Nephron (organoid): ENCODE measurements at regions not wholly inside any gene's neighbourhood (a gene's known extent, or its start where the extent isn't known, plus 50 kb on each side); places are given as distances from the start of the nearest gene placed in this dataset.

Experiments used
- H3K27ac Mint-ChIP-seq, 3 experiments: 2 replicates each; pipeline ENCODE4 v1.8.0; 2020; ENCODE audit warnings: mixed read lengths in 3 of 3, mild to moderate bottlenecking in 2 of 3, moderate library complexity in 1 of 3
- H3K27me3 Mint-ChIP-seq: 2 replicates; pipeline ENCODE4 v1.8.0; 2021; ENCODE audit warnings: low read depth, mild to moderate bottlenecking, moderate library complexity, mixed read lengths
- H3K36me3 Mint-ChIP-seq: 2 replicates; pipeline ENCODE4 v1.8.0; 2020; ENCODE audit warnings: low read depth, mixed read lengths
- H3K4me1 Mint-ChIP-seq: 2 replicates; pipeline ENCODE4 v1.8.0; 2020; ENCODE audit warnings: mixed read lengths
- H3K4me3 Mint-ChIP-seq, 3 experiments: 2 replicates each; pipeline ENCODE4 v1.8.0; 2020; ENCODE audit warnings: mild to moderate bottlenecking in 3 of 3, mixed read lengths in 3 of 3, moderate library complexity in 2 of 3
- H3K9me3 Mint-ChIP-seq: 2 replicates; pipeline ENCODE4 v1.8.0; 2020; ENCODE audit warnings: mixed read lengths
- CTCF ChIP-seq, 3 experiments: fragments of 200-600 bp; sonication (generic); IDR thresholded peaks; one replicate each; pipeline ENCODE4 v1.5.0; 2021; ENCODE audit warnings: antibody characterized with exemption in 3 of 3; ENCODE audit not compliant: unreplicated experiment in 3 of 3

GRCh38 chr4:23516716-23517115 is 373.1 kb downstream of the PPARGC1A start:
- no peak overlapping the region for H3K27ac Mint-ChIP-seq
- no peak overlapping the region for H3K4me3 Mint-ChIP-seq
- H3K36me3 Mint-ChIP-seq: no peaks in the 10 kb centered on the region
- H3K4me1 Mint-ChIP-seq: no peaks in the 10 kb centered on the region
- no peaks in the 10 kb centered on the region for H3K9me3 Mint-ChIP-seq
- no peak for TF ChIP-seq CTCF (IDR thresholded peaks at IDR 0.05; ENCODE audit: unreplicated experiment in 3 of 3)
- H3K27me3 Mint-ChIP-seq: no peaks in the 10 kb centered on the region

GRCh38 chr4:23504083-23504482 is 385.8 kb downstream of the PPARGC1A start:
- H3K9me3 Mint-ChIP-seq: no peaks in the 10 kb centered on the region
- H3K4me3 Mint-ChIP-seq: no peak overlapping the region
- no peaks in the 10 kb centered on the region for H3K4me1 Mint-ChIP-seq

GRCh38 chr4:23500894-23501449 is 388.9 kb downstream of the PPARGC1A start:
- Mint-ChIP-seq H3K36me3 (no peaks in the 10 kb centered on the region), H3K27ac (no peak overlapping the region), H3K9me3 (peaks cover 4% of the 10 kb centered on the region), H3K4me3 (no peak overlapping the region), H3K27me3 (no peaks in the 10 kb centered on the region), H3K4me1 (no peaks in the 10 kb centered on the region)
- no peak for TF ChIP-seq CTCF (IDR thresholded peaks at IDR 0.05; ENCODE audit: unreplicated experiment in 3 of 3)

More at GRCh38 chr4:23504083-23504482, 385.8 kb downstream of the PPARGC1A start:
- TF ChIP-seq CTCF (IDR thresholded peaks at IDR 0.05; ENCODE audit: unreplicated experiment in 3 of 3): no peak
- Mint-ChIP-seq H3K36me3 (no peaks in the 10 kb centered on the region), H3K27me3 (no peaks in the 10 kb centered on the region), H3K27ac (no peak overlapping the region)

GRCh38 chr4:23485801-23486200 is 404.0 kb downstream of the PPARGC1A start:
- no peak for TF ChIP-seq CTCF (IDR thresholded peaks at IDR 0.05; ENCODE audit: unreplicated experiment in 3 of 3)
- H3K4me1 Mint-ChIP-seq: no peaks in the 10 kb centered on the region
- H3K27ac Mint-ChIP-seq: no peak overlapping the region
- no peaks in the 10 kb centered on the region for H3K27me3 Mint-ChIP-seq
- no peak overlapping the region for H3K4me3 Mint-ChIP-seq
- H3K36me3 Mint-ChIP-seq: no peaks in the 10 kb centered on the region
- H3K9me3 Mint-ChIP-seq: no peaks in the 10 kb centered on the region

GRCh38 chr4:23484689-23485088 is 405.2 kb downstream of the PPARGC1A start:
- Mint-ChIP-seq H3K36me3 (no peaks in the 10 kb centered on the region), H3K4me1 (no peaks in the 10 kb centered on the region), H3K4me3 (no peak overlapping the region), H3K27ac (no peak overlapping the region), H3K9me3 (no peaks in the 10 kb centered on the region), H3K27me3 (no peaks in the 10 kb centered on the region)
- TF ChIP-seq CTCF (IDR thresholded peaks at IDR 0.05; ENCODE audit: unreplicated experiment in 3 of 3): no peak

- no peaks in the 10 kb centered on the region for H3K9me3 Mint-ChIP-seq
- H3K27me3 Mint-ChIP-seq: no peaks in the 10 kb centered on the region
- no peak for TF ChIP-seq CTCF (IDR thresholded peaks at IDR 0.05; ENCODE audit: unreplicated experiment in 3 of 3)
- no peak overlapping the region for H3K4me3 Mint-ChIP-seq
- no peaks in the 10 kb centered on the region for H3K36me3 Mint-ChIP-seq
- no peaks in the 10 kb centered on the region for H3K4me1 Mint-ChIP-seq
- no peak overlapping the region for H3K27ac Mint-ChIP-seq
These were observed 406.4 kb downstream of the PPARGC1A start for GRCh38 chr4:23483320-23483960.
